GM19240 (cell line): ENCODE measurements at regions not wholly inside any gene's neighbourhood (a gene's known extent, or its start where the extent isn't known, plus 50 kb on each side); places are given as distances from the start of the nearest gene placed in this dataset.

ENCODE experiments used
- DNase-seq: peaks from one replicate; pipeline ENCODE4 v3.0.0; 2011; ENCODE audit warnings: low spot score; ENCODE audit not compliant: insufficient read length

DNA sequence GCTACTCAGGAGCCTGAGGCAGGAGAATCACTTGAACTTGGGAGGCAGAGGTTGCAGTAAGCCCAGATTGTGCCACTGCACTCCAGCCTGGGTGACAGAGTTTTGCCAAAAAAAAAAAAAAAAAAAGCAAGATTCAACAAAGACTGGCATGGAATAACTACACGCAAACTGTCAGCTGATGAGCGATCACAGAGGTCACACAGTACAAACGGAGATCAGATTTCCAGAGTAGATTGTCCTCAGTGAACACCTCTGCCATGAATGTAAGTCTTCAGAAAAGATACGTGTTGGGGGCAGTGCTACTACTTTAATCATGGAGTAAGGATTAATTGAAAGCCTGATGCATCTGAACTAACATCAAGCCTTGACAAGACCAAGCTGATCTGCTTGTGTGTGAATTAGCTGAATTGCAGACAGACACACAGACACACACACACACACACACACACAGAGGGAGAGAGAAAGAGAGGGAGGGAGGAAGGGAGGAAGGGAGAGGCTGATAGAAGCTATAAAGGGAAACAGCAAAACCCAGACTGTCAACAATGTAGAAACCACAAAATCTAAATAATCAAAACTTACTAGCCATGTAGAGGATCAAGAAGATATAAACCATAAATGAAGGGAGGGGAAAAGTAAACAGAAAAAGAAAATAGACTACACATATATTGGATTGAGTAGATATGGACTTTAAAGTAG is 222.9 kb upstream of the ZNF462 start:
- no peak for DNase-seq

DNA sequence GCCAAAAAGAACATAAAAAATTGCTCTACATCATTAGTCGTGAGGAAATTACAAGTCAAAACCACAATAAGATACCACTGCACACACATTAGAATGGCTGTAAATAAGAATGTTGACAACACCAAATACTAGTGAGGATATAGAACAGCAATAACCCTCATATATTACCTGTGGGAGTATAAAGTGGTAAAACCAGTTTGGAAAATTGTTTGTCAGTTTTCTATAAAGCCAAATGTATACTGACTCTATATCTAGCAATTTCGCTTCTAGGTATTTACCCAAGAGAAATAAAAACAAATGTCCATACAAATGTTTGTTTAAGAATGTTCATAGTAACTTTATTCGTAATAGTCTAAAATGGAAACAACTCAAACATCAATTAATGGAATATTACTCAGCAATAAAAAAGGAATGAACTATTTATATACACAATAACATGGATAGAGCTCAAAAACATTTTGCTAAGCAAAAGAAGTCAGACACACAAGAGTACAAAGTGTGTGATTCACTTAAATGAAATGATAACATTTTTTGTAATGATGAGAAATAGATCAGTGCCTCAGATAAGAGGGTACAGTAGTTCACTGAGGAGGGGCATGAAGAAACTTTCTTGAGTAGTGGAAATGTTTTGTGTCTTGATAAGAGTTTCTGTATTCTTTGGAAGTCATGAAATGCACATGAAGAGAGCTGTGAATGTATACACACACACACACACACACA is 219.6 kb upstream of the ZNF462 start:
- no peak for DNase-seq

DNA sequence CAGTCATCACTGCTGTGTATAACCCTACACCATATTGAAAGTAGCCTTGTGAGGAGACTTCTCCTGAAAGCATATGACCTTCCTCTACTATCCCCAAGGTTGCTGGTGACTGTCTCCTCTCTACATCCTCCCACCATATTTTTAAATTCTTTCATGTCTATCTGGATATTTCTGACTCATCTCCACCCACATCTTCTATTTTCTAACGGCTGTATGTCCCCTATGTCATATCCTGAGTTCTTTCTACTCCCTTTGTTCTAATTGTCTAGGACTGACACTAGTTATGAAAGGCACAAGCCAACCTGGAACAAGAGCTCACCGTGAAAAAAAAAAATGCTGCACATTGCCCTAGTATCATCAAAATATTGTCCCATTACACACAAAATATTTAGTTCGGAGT is 218.3 kb upstream of the ZNF462 start:
- DNase-seq: no peak

DNA sequence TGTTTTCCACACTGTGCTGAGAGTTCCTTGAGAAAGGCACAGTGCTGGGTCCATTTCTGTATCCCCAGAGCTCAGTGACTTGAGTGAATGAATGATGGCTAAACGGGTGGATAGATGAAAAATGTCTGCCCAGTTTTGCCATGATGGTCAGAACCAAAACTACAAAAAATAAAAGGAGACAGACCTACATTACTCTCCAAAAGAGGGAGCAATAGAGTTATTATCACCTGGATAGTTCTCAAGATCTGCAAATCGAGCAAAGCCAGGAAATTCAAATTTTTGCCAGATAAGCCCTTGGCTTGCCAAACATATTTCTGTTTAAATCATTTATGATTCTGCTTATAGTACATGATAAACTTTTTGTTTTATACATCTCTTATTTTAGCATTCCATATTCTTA is 214.2 kb upstream of the ZNF462 start:
- no peak for DNase-seq

DNA sequence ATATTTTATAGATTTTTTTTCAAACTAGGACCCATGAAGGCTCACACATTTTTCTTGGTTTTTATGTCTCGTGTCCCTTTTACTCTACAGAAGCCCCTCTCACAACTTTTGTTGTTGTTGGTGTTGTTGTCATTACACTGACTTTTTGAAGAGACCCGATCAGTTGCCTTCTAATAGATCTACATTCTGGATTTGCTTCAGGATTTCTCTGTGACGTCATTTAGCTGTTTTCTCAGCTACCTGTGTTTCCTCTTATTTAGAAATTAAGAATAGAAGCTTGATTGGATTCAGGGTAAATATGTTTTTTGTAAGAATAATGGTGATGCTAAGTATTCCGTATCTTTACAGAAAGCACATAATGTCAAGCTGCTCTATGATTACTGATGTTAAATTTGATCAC is 213.3 kb upstream of the ZNF462 start:
- no peak for DNase-seq

DNA sequence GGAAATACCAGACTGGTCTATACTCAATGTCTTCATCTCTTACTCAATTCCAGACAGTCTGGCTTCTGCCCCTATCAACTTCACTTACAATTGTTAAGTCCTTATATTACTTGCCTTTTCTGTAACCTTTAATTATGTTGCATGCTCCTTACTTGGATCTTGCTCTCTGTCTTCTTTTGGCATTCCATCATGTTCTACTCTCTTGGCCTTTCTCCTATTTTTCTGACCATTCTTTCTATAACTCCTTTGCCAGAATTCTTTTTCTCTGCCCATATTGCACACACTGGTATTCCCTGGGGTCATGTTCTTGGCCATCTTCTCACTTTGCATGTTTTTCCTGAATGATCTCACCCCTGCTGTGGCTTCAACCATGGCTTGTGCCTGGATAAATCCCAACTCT is 209.8 kb upstream of the ZNF462 start:
- DNase-seq: no peak

DNA sequence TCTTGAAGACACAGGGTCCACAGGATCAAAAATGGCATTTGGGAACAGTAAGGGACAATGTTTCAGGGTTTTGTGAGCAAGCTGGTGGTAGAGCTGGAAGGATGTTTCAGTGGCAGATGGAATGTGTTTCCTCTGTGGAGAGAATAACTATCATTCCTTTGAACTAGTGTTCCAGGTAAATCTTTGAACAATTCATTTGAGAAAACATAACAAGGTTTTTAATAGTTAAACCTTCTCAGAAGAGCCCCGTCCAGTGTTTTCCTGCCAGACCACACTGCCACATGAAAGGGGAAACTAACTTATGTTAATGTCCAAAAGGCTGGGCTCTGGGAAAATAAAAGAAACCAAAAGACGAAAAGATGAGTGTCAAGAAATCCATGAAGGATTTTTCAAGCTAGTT is 207.0 kb upstream of the ZNF462 start:
- no peak for DNase-seq

DNA sequence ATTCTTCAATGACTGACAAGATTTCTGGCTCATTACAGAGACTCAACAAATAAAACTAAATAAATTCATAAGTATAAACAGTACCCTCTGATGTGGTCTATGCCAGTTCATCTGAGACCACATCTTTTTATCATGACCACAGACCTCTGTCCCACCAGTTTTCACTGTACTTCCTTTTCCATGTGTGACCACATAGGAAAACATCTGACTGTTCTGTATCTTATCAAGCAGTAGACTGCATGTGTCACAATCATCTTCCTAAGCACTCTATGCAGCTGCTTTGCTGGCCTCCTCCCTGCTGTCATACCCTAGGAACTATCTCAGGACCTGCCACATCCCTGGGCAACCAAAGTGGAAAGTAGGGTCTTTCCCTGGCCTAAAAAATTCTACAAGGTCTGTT is 205.0 kb upstream of the ZNF462 start:
- no peak for DNase-seq

DNA sequence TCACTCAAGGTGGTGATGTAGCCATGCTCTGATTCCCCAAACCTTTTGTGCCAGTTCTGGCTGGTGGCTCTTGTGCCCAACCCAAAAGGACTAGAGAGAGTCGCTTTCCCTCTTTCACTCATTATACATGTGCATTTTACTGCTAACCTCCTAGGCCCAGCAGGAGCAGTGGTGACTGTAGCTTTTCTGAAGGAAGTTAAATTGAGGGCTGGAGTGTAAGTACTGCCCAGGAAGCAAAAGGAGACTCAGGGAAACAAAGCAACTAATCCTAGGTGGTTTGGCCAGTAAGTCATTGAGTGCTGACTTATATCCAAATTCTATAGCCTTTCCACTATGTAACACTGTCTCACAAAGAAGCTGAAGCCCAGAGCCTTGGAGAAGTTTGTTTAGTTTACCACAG is 194.4 kb upstream of the ZNF462 start:
- DNase-seq: no peak

DNA sequence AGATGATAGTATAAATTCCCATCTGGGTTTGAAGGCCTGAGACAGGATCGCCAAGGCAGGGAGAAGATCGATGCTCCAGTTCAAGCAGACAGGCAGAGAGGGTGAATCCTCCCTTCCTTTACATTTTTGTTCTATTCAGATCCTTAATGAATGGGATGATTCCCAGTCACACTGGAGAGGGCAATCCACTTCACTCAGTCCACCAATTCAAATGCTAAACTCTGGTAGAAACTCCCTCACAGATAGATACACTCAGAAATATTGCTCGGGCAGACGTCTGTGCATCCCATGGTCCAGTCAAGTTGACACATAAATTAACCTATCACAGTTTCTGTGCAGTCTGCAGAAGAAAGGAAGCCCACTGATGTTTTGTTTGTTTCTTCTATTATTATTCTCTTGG is 193.1 kb upstream of the ZNF462 start:
- DNase-seq: no peak

DNA sequence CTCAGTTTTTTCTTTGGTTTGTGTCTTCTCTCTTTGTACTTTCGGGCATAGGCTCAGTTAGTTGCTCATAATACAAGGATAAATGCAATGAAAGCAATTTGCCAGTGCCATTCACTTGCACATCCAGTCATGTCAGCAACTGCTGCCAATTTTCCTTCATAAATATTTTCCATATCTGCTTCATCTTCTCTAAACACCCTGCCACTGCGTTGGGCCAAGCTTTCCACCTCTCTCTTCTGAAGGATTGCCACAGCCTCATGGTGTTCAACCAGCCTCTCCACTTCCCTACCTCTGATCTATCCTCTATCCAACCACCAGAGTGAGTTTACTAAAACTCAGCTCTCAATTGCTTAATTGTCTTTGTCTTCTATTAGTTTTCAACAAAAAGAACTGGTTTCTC is 192.5 kb upstream of the ZNF462 start:
- DNase-seq: no peak

DNA sequence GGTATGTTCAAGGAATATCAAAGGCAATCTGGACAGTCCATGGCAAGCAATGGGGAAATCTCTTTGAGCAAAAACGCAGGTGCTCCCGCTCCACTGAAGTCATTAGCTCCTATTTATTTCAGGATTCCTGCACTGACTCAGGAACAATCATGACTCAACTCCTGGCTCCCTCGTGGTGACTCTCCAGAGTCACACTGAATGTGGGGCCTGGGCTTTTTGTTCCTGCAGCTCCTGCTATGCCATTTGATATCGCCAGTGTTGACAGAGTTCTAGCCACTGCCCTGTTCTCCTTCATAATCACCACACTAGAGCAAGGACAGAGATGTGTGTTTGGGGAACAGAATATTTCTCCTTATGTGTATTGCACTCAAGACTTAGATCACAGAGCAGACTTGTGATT is 187.2 kb upstream of the ZNF462 start:
- DNase-seq: no peak

DNA sequence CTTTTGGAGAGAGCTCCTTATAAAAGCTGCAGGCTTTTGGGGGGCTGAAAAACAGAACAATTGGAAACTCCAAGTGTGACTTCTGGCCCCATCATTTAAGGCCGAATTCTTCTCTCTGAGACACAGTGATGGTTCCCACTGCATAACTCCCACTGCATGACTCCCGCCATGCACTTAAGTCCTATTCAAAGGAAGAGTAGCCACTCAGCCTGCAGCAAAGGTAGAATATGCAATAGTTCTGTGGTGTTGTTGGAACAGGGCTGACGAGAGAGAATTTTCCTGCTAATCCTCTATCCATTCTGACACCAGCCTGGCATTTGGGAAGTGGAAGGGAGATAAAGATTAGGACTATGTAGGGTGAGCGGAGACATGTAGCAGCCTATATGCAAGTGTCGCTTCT is 185.6 kb upstream of the ZNF462 start:
- no peak for DNase-seq

DNA sequence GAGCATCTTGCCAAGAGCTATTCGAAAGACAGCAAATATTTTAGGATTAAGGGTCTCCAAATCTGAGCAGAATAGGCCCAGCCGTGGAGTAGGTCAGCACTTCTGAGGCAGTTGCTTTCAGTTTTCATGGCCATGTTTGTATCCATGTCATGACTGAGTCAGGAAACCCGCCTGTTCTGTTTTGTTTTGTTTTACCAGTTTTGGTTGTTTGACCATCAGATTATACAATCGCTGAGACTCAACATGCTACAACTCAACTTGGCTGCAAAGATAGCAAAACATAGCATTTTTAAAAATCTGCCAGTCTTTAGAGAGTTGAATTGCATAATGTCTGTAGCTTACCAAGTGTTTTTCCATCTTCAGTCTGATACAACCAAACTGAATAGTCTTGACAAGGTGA is 185.1 kb upstream of the ZNF462 start:
- no peak for DNase-seq

DNA sequence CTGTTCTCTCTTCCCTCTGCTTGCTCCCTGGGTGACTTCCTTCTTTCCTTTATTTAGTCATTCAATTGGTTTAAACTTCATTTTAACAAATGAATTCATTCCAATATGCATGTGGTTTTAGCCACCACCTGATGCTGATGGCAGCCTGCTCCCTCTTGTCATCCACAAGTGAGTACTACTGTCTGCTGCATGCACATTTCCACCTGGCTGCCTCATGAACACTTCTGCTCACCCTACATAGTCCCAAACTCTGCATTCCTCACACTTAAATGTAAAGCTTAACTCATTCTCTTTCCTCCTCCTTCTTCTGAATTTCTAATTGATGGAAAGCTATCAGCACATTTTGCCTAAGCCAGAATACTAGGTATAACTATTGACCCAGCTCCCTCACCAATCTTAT is 184.7 kb upstream of the ZNF462 start:
- no peak for DNase-seq

DNA sequence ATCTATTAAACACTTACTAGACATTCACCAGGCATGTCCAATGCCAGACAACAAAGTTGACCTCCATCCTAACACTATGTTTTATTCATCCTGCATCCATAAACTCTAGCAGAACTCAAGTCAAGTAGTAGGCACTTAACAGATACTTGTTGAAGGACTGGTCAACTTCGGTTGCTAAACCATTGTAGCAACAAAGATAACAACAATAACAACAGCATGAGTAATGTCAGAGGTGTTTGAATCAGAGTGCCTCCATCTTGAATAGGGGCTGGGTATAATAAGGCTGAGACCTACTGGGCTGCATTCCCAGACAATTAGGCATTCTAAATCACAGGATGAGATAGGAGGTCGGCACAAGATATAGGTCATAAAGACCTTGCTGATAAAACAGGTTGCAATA is 180.5 kb upstream of the ZNF462 start:
- DNase-seq: no peak

DNA sequence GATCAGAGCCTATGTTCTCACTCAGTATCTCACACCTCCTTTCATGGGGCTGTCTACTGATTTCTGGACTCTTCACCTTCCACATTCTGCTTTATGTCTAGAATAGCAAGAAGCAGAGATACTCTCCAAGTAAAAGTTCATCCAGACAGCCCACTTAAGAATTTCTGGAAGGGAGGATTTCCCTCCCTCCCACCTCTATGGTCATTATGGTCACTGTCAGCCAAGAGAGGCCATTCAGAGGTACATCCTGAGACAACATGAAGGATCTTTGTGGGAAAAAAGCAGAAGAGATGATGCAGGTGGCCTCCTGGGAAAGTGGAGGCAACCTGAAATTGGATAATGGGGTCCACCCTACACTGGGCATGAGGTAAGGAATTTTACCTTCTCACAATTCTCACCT is 179.5 kb upstream of the ZNF462 start:
- no peak for DNase-seq

DNA sequence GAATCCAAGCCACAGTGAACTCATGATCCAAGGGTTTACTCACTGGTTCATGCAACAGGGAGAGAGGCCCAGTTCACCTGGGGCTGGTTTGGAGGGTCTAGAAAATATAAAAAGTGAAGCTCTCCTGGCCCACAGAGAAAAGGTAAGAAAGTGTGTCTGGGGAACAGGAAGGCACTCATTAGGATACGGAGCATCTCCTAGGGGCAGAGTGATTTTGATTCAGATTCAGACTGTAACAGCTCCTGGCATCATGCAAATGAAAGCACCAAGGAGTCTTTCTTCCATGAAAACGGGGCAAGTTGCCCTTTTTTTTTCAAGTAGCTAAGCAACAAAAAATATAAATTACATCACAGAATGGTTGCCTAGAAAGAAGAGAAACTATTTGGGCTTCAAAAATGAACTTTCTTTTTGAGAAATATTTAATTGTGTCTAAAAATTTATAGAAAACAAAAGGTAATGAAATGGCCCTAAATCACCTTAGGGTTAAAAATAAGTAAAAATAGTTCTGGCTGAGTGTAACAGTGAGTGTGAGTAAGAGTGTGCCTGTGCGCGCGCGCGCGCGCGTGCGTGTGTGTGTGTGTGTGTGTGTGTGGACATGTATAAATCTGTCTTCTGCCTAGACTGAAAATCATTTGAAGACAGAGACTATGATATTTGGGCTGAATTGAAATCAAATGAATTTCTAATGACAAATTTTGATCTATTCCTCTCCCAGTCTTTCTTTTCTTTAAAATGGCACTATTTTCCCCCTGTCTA is 177.8 kb upstream of the ZNF462 start:
- no peak for DNase-seq

DNA sequence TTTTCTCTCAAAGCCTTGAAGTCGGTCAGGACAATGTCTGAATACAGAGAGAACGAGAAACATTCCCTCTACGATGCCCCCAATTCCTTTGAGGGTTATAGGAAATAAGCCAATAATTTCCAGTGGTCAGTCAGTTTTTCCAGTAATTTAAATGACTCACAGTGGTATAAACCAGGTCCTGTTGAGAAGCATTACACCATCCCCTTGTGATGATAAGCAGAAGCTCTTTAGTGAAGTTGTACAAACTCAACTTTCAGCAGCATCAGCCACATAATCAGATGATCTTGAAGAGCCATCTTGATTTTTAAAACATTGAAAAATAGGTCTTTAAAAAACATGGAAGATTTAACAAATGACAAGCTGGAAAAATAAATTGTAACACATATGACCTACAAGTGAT is 173.9 kb upstream of the ZNF462 start:
- DNase-seq: no peak

DNA sequence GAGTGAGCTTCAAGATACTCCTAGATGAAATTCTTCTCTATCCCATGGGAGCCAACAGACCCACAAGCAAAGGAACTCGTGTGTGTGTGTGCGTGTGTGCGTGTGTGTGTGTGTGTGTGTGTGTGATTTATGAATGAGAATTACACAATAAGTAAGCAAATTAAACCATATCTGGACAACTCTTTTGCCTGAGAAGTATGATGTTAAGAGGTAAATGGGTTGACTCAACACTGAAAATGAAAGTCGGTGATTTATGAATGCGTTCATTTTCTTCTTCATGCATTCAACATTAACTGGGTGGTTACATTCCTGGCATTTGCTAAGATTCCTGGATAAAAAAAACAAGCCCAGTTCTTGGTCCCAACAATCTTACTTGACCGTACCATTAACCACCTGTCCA is 171.3 kb upstream of the ZNF462 start:
- DNase-seq: no peak

DNA sequence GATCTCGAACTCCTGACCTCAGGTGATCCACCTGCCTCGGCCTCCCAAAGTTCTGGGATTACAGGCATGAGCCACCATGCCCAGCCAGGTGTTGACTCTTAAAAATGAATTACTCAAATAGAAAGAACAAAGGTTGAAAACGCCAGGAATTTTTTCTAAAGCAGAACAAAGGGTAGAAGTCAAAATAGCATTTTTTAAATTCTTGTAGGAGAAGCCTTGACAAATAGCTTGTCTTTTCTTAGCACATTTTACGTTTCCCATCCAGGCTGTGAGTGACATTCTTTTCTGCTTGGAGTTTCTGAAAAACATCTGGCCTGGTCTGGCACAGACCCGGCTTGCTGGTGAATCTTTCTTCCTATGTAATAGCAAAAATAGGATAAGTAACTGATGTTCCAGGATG is 169.4 kb upstream of the ZNF462 start:
- no peak for DNase-seq

DNA sequence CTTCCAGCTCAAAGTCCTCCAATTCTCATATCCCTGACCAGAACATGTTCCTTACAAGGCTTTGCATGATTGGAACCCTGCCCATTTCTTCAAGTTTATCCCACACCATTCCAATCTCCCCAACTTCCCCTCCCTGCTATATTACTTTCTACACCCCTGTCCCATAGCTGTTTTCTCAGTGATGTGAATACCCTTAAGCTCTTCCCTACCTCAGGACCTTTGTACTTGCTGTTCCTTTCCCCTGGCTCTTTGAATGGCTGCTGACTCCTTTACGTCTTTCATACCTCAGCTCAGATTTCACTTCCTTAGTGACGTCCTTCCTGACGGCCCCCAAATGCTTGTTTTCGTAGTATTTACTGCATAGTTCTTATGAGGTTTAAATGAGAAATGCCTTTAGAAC is 166.2 kb upstream of the ZNF462 start:
- DNase-seq: no peak

DNA sequence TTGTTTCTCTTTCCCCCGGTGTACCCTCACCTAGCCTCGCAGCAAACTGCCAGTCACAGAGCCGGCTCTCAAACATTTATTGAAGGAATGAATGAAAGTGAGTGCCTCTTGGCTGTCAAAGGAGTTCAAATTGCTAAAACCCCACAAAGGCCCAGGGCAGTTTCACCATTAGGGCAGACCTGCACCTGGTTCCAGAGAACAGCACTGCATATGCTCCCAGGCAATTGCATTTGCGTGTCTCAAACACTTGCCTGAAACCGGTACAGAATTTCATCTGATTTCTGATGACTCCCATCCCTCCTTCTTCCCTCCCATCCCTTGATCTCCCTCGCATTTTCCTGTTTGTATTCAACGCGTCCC is 165.6 kb upstream of the ZNF462 start:
- no peak for DNase-seq
